ENCODE measurements at regions not wholly inside any gene's neighbourhood (a gene's known extent, or its start where the extent isn't known, plus 50 kb on each side); places are given as distances from the start of the nearest gene placed in this dataset.

DNA sequence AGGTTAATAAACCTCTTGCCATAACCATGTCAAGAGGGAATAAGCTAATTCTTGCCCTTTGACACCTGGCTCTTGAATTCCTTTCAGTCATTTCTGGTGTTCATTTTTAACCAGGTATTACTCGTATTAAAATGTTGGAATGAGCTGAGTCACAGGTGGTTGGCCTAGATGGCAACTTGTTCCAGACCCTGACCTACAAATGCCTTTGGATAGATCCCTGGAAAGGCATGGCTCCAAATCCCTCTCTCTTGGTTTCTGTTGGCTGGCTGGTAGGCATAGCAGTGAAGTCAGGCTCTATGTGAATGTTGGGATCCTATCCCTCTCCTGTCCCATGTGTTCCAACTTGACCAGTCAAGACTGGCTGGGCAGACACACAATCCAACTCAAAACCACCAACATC is 277.1 kb upstream of the PROK2 start:
- no peaks in the 10 kb centered on the region for H3K4me1 Mint-ChIP-seq
- H3K4me3 Mint-ChIP-seq, result no peak overlapping the region

GRCh38 chr3:72060447-72061034 is 275.6 kb upstream of the PROK2 start:
- no peaks in the 10 kb centered on the region for H3K4me1 Mint-ChIP-seq
- Histone ChIP-seq H3K36me3 (ENCODE audit: control insufficient read depth, insufficient read depth, low read length) (no peaks in the 10 kb centered on the region), H3K27ac (ENCODE audit: low read length) (no peak overlapping the region), H3K4me3 (ENCODE audit: low read length) (no peak overlapping the region), H3K4me1 (ENCODE audit: control insufficient read depth, insufficient read depth, low read length) (no peaks in the 10 kb centered on the region), H3K9me3 (ENCODE audit: control insufficient read depth, insufficient read depth, low read length) (peaks cover 3% of the 10 kb centered on the region), H3K27me3 (ENCODE audit: control insufficient read depth, insufficient read depth, low read length) (no peaks in the 10 kb centered on the region)
- no peaks in the 10 kb centered on the region for H3K36me3 Mint-ChIP-seq
- peaks cover 0 to 6% of the 10 kb centered on the region in 2 donors for H3K9me3 Mint-ChIP-seq
- TF ChIP-seq, protein P1, sequence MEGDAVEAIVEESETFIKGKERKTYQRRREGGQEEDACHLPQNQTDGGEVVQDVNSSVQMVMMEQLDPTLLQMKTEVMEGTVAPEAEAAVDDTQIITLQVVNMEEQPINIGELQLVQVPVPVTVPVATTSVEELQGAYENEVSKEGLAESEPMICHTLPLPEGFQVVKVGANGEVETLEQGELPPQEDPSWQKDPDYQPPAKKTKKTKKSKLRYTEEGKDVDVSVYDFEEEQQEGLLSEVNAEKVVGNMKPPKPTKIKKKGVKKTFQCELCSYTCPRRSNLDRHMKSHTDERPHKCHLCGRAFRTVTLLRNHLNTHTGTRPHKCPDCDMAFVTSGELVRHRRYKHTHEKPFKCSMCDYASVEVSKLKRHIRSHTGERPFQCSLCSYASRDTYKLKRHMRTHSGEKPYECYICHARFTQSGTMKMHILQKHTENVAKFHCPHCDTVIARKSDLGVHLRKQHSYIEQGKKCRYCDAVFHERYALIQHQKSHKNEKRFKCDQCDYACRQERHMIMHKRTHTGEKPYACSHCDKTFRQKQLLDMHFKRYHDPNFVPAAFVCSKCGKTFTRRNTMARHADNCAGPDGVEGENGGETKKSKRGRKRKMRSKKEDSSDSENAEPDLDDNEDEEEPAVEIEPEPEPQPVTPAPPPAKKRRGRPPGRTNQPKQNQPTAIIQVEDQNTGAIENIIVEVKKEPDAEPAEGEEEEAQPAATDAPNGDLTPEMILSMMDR (IDR thresholded peaks at IDR 0.05), result no peak
- H3K4me3 Mint-ChIP-seq, result no peak overlapping the region
- no peak overlapping the region for H3K27ac Mint-ChIP-seq
- intact Hi-C loops (cut with micrococcal nuclease), result no loop called here
- 91% methylated on average over 4 of the region's 5 CpGs for WGBS (ENCODE audit: insufficient coverage)
- no peak for DNase-seq
- no peak for ATAC-seq
- H3K27me3 Mint-ChIP-seq (ENCODE audit: low read depth in 2 of 2), result peaks cover under 1 to 11% of the 10 kb centered on the region in 2 donors

More for the DNA sequence above, 277.1 kb upstream of the PROK2 start:
- Histone ChIP-seq H3K4me1 (ENCODE audit: control insufficient read depth, insufficient read depth, low read length) (no peaks in the 10 kb centered on the region), H3K9me3 (ENCODE audit: control insufficient read depth, insufficient read depth, low read length) (peaks cover 3% of the 10 kb centered on the region), H3K36me3 (ENCODE audit: control insufficient read depth, insufficient read depth, low read length) (no peaks in the 10 kb centered on the region), H3K27me3 (ENCODE audit: control insufficient read depth, insufficient read depth, low read length) (no peaks in the 10 kb centered on the region), H3K4me3 (ENCODE audit: low read length) (no peak overlapping the region), H3K27ac (ENCODE audit: low read length) (no peak overlapping the region)
- Mint-ChIP-seq H3K27ac (no peak overlapping the region), H3K27me3 (ENCODE audit: low read depth in 2 of 2) (peaks cover 9 to 11% of the 10 kb centered on the region in 2 donors), H3K9me3 (peaks cover 0 to 6% of the 10 kb centered on the region in 2 donors), H3K36me3 (no peaks in the 10 kb centered on the region)
- intact Hi-C loops (cut with micrococcal nuclease), result no loop called here
- TF ChIP-seq, protein P1 (IDR thresholded peaks at IDR 0.05), result no peak
- no peak for DNase-seq
- WGBS (ENCODE audit: insufficient coverage), result 88% methylated on average over 1 of the region's 1 CpG
- no peak for ATAC-seq

GRCh38 chr3:72058493-72059081 is 273.6 kb upstream of the PROK2 start:
- no peaks in the 10 kb centered on the region for H3K36me3 ChIP-seq (ENCODE audit: control insufficient read depth, insufficient read depth, low read length)
- H3K4me1 Mint-ChIP-seq, result no peaks in the 10 kb centered on the region
- TF ChIP-seq, protein P1 (IDR thresholded peaks at IDR 0.05), result no peak
- intact Hi-C loops (cut with micrococcal nuclease), result no loop called here
- H3K4me3 Mint-ChIP-seq, result no peak overlapping the region
- H3K27me3 ChIP-seq (ENCODE audit: control insufficient read depth, insufficient read depth, low read length), result no peaks in the 10 kb centered on the region
- DNase-seq (no peak), ATAC-seq (no peak)
- H3K36me3 Mint-ChIP-seq, result no peaks in the 10 kb centered on the region
- H3K27ac ChIP-seq (ENCODE audit: low read length), result no peak overlapping the region
- no peaks in the 10 kb centered on the region for H3K9me3 Mint-ChIP-seq
- no peak overlapping the region for H3K27ac Mint-ChIP-seq
- WGBS (ENCODE audit: insufficient coverage), result 93% methylated on average over 8 of the region's 9 CpGs
- peaks cover 0 to 5% of the 10 kb centered on the region in 2 donors for H3K27me3 Mint-ChIP-seq (ENCODE audit: low read depth in 2 of 2)
- peaks cover 1% of the 10 kb centered on the region for H3K9me3 ChIP-seq (ENCODE audit: control insufficient read depth, insufficient read depth, low read length)
- H3K4me3 ChIP-seq (ENCODE audit: low read length), result no peak overlapping the region
- H3K4me1 ChIP-seq (ENCODE audit: control insufficient read depth, insufficient read depth, low read length), result no peaks in the 10 kb centered on the region

- TF ChIP-seq, protein P1 (IDR thresholded peaks at IDR 0.05), result no peak
- 81% methylated on average over 1 of the region's 1 CpG for WGBS (ENCODE audit: insufficient coverage)
- Mint-ChIP-seq H3K36me3 (no peaks in the 10 kb centered on the region), H3K4me1 (no peaks in the 10 kb centered on the region), H3K27ac (no peak overlapping the region), H3K9me3 (no peaks in the 10 kb centered on the region), H3K4me3 (no peak overlapping the region), H3K27me3 (ENCODE audit: low read depth in 2 of 2) (peaks cover 0 to 5% of the 10 kb centered on the region in 2 donors)
- Histone ChIP-seq H3K9me3 (ENCODE audit: control insufficient read depth, insufficient read depth, low read length) (no peaks in the 10 kb centered on the region), H3K36me3 (ENCODE audit: control insufficient read depth, insufficient read depth, low read length) (no peaks in the 10 kb centered on the region), H3K4me3 (ENCODE audit: low read length) (no peak overlapping the region), H3K27ac (ENCODE audit: low read length) (no peak overlapping the region), H3K27me3 (ENCODE audit: control insufficient read depth, insufficient read depth, low read length) (no peaks in the 10 kb centered on the region), H3K4me1 (ENCODE audit: control insufficient read depth, insufficient read depth, low read length) (no peaks in the 10 kb centered on the region)
- DNase-seq (no peak), ATAC-seq (no peak)
- intact Hi-C loops (cut with micrococcal nuclease), result no loop called here
Measured at GRCh38 chr3:72055436-72055835, 270.5 kb upstream of the PROK2 start.
